HepG2 (cell line): ENCODE measurements at regions not wholly inside any gene's neighbourhood (a gene's known extent, or its start where the extent isn't known, plus 50 kb on each side); places are given as distances from the start of the nearest gene placed in this dataset.

Source experiments
- ARHGAP35 ChIP-seq: sonication (generic); formaldehyde crosslinking; IDR thresholded peaks from 2 replicates; pipeline ENCODE4 v1.9.0; 2022; ENCODE audit warnings: mild to moderate bottlenecking, inconsistent platforms, moderate library complexity, missing genetic modification reagents, borderline replicate concordance
- BHLHE40 ChIP-seq: IDR thresholded peaks from 2 replicates; pipeline ENCODE4 v1.6.1; 2011; ENCODE audit warnings: low read length, improper control_type of control experiment
- CTCF ChIP-seq: sonication (generic); formaldehyde crosslinking; IDR thresholded peaks from 2 replicates; pipeline ENCODE4 v1.5.0; 2020; ENCODE audit warnings: mild to moderate bottlenecking, missing genetic modification reagents, moderate library complexity
- HOXA3 ChIP-seq: sonication (generic); formaldehyde crosslinking; IDR thresholded peaks from 2 replicates; pipeline ENCODE4 v1.5.0; 2020; ENCODE audit warnings: missing genetic modification reagents
- KDM1A ChIP-seq: IDR thresholded peaks from 2 replicates; pipeline ENCODE4 v1.6.1; 2016; ENCODE audit warnings: missing compliant biosample characterization
- PBX3 ChIP-seq: sonication (generic); formaldehyde crosslinking; IDR thresholded peaks from 2 replicates; pipeline ENCODE4 v1.8.1; 2023; ENCODE audit warnings: missing genetic modification reagents, inconsistent platforms, borderline replicate concordance

- TF ChIP-seq HOXA3 (CRISPR knock-in tag) (no peak), KDM1A (CRISPR knock-in tag) (no peak), CTCF (CRISPR knock-in tag) (no peak), PBX3 (CRISPR knock-in tag) (no peak), BHLHE40 (no peak), ARHGAP35 (CRISPR knock-in tag) (no peak)
Measured at GRCh38 chr1:38686927-38687255, 172.7 kb downstream of the RRAGC start.
